ENCODE measurements at regions not wholly inside any gene's neighbourhood (a gene's known extent, or its start where the extent isn't known, plus 50 kb on each side); places are given as distances from the start of the nearest gene placed in this dataset.

DNA sequence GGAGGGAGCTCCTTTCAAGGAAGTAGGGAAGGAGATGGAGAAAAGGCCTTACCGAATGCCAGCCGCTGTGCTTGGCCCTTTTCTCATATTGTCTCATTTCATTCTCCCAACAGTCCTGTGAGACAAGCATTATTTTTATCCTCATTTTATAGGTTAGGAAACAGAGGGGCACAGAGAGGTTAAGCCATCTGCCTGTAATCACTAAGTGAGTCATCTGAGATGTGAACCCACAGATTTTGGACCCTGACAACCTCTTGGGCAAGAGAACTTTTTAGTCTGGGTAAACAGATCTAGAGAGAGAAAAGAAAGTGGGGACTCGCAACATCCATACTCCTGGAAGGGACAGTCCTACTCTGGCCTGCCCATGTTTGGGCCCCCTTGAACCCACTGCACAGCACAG, 91.7 kb upstream of the LCLAT1 start:
- Histone ChIP-seq H3K4me1 (ENCODE audit: control insufficient read depth, low read length) (no peaks in the 10 kb centered on the region), H3K79me2 (ENCODE audit: control insufficient read depth, low read length) (no peaks in the 10 kb centered on the region), H3K9me2 (replicated peaks; ENCODE audit: control insufficient read depth, low read length) (no peaks in the 10 kb centered on the region), H3K4me3 (ENCODE audit: low read length) (no peak overlapping the region), H3K27me3 (ENCODE audit: control insufficient read depth, low read length) (no peaks in the 10 kb centered on the region), H3F3A (ENCODE audit: control insufficient read depth, insufficient read depth) (no peaks in the 10 kb centered on the region), H3K27ac (ENCODE audit: low read depth, low read length) (no peak overlapping the region), H3K4me2 (ENCODE audit: low read length) (no peak overlapping the region), H4K20me1 (ENCODE audit: control insufficient read depth, insufficient read depth, low read depth, low read length) (no peaks in the 10 kb centered on the region), H3K36me3 (ENCODE audit: control insufficient read depth, low read length) (no peaks in the 10 kb centered on the region), H3K9me3 (ENCODE audit: control insufficient read depth, insufficient read depth, low read length) (no peaks in the 10 kb centered on the region)
- TF ChIP-seq EZH2phosphoT487 (IDR thresholded peaks at IDR 0.05; ENCODE audit: borderline replicate concordance, low read length), result no peak
- TF ChIP-seq, protein P1, sequence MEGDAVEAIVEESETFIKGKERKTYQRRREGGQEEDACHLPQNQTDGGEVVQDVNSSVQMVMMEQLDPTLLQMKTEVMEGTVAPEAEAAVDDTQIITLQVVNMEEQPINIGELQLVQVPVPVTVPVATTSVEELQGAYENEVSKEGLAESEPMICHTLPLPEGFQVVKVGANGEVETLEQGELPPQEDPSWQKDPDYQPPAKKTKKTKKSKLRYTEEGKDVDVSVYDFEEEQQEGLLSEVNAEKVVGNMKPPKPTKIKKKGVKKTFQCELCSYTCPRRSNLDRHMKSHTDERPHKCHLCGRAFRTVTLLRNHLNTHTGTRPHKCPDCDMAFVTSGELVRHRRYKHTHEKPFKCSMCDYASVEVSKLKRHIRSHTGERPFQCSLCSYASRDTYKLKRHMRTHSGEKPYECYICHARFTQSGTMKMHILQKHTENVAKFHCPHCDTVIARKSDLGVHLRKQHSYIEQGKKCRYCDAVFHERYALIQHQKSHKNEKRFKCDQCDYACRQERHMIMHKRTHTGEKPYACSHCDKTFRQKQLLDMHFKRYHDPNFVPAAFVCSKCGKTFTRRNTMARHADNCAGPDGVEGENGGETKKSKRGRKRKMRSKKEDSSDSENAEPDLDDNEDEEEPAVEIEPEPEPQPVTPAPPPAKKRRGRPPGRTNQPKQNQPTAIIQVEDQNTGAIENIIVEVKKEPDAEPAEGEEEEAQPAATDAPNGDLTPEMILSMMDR (IDR thresholded peaks at IDR 0.05; ENCODE audit: low read depth, low read length, poor library complexity, severe bottlenecking), result no peak

DNA sequence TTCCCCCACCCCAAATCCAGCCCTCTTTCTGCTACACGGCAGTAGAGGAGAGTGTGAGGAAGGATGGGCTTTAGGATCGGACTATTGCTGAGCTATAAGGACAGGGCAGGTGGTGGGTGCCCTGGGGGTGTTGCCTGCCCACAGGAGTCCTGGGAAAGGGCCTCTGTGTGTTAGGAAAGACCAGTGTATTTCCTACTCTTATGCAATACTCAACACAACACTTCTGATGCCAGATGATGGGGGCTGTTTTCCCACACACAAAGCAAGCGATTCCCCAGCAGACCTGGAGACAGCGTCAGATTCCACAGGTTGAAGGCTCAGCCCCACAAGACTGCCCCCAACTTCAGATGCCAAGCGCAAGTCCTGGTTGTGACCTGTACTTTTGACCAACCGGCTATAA, 91.0 kb upstream of the LCLAT1 start:
- TF ChIP-seq, protein P1 (IDR thresholded peaks at IDR 0.05; ENCODE audit: low read depth, low read length, poor library complexity, severe bottlenecking), result no peak
- TF ChIP-seq EZH2phosphoT487 (IDR thresholded peaks at IDR 0.05; ENCODE audit: borderline replicate concordance, low read length), result no peak
- no peaks in the 10 kb centered on the region for H3K27me3 ChIP-seq (ENCODE audit: control insufficient read depth, low read length)

GRCh38 chr2:30356776-30357175, 90.3 kb upstream of the LCLAT1 start:
- no peak overlapping the region for H3K4me2 ChIP-seq (ENCODE audit: low read length)
- H3K9me3 ChIP-seq (ENCODE audit: control insufficient read depth, insufficient read depth, low read length), result no peaks in the 10 kb centered on the region
- H4K20me1 ChIP-seq (ENCODE audit: control insufficient read depth, insufficient read depth, low read depth, low read length), result no peaks in the 10 kb centered on the region
- H3K79me2 ChIP-seq (ENCODE audit: control insufficient read depth, low read length), result no peaks in the 10 kb centered on the region
- H3K27me3 ChIP-seq (ENCODE audit: control insufficient read depth, low read length), result no peaks in the 10 kb centered on the region
- TF ChIP-seq, protein P1 (IDR thresholded peaks at IDR 0.05; ENCODE audit: low read depth, low read length, poor library complexity, severe bottlenecking), result no peak
- no peak for TF ChIP-seq EZH2phosphoT487 (IDR thresholded peaks at IDR 0.05; ENCODE audit: borderline replicate concordance, low read length)
- no peak overlapping the region for H3K4me3 ChIP-seq (ENCODE audit: low read length)
- no peaks in the 10 kb centered on the region for H3K36me3 ChIP-seq (ENCODE audit: control insufficient read depth, low read length)
- no peak overlapping the region for H3K27ac ChIP-seq (ENCODE audit: low read depth, low read length)
- H3F3A ChIP-seq (ENCODE audit: control insufficient read depth, insufficient read depth), result no peaks in the 10 kb centered on the region
- H3K4me1 ChIP-seq (ENCODE audit: control insufficient read depth, low read length), result peaks cover 2% of the 10 kb centered on the region
- H3K9me2 ChIP-seq (replicated peaks; ENCODE audit: control insufficient read depth, low read length), result no peaks in the 10 kb centered on the region

More for the DNA sequence above, 91.0 kb upstream of the LCLAT1 start:
- H3K27ac ChIP-seq (ENCODE audit: low read depth, low read length), result no peak overlapping the region
- no peaks in the 10 kb centered on the region for H3K4me1 ChIP-seq (ENCODE audit: control insufficient read depth, low read length)
- H3K4me2 ChIP-seq (ENCODE audit: low read length), result no peak overlapping the region
- no peak overlapping the region for H3K4me3 ChIP-seq (ENCODE audit: low read length)
- H3F3A ChIP-seq (ENCODE audit: control insufficient read depth, insufficient read depth), result no peaks in the 10 kb centered on the region
- H4K20me1 ChIP-seq (ENCODE audit: control insufficient read depth, insufficient read depth, low read depth, low read length), result no peaks in the 10 kb centered on the region
- H3K9me3 ChIP-seq (ENCODE audit: control insufficient read depth, insufficient read depth, low read length), result no peaks in the 10 kb centered on the region
- no peaks in the 10 kb centered on the region for H3K79me2 ChIP-seq (ENCODE audit: control insufficient read depth, low read length)
- no peaks in the 10 kb centered on the region for H3K9me2 ChIP-seq (replicated peaks; ENCODE audit: control insufficient read depth, low read length)
- no peaks in the 10 kb centered on the region for H3K36me3 ChIP-seq (ENCODE audit: control insufficient read depth, low read length)

DNA sequence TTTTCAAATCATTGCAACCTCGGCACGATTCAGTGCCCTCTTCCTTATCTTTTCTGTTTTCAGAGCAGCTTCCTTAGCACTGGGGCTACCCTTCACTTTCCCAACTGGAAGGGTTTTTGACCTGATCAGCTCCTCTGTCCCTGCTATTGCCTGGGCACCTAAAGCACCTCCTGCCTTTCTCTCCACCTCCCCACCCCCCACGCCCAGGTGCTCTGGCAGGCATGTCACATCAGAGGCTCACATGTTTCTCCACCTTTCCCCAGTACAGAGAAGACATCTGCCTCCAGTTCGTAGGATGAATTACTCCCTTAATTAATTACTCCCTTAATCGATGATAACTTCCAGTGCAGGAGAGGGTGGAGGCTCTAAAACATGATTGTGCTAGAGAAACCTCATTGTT, 88.7 kb upstream of the LCLAT1 start:
- H3K9me3 ChIP-seq (ENCODE audit: control insufficient read depth, insufficient read depth, low read length), result no peaks in the 10 kb centered on the region
- H3K79me2 ChIP-seq (ENCODE audit: control insufficient read depth, low read length), result no peaks in the 10 kb centered on the region
- H3F3A ChIP-seq (ENCODE audit: control insufficient read depth, insufficient read depth), result no peaks in the 10 kb centered on the region
- H3K9me2 ChIP-seq (replicated peaks; ENCODE audit: control insufficient read depth, low read length), result no peaks in the 10 kb centered on the region
- H3K36me3 ChIP-seq (ENCODE audit: control insufficient read depth, low read length), result no peaks in the 10 kb centered on the region
- no peak overlapping the region for H3K27ac ChIP-seq (ENCODE audit: low read depth, low read length)
- H3K4me2 ChIP-seq (ENCODE audit: low read length), result no peak overlapping the region
- H4K20me1 ChIP-seq (ENCODE audit: control insufficient read depth, insufficient read depth, low read depth, low read length), result no peaks in the 10 kb centered on the region
- no peak for TF ChIP-seq EZH2phosphoT487 (IDR thresholded peaks at IDR 0.05; ENCODE audit: borderline replicate concordance, low read length)
- TF ChIP-seq, protein P1 (IDR thresholded peaks at IDR 0.05; ENCODE audit: low read depth, low read length, poor library complexity, severe bottlenecking), result no peak
- H3K4me1 ChIP-seq (ENCODE audit: control insufficient read depth, low read length), result peaks cover 9% of the 10 kb centered on the region
- H3K27me3 ChIP-seq (ENCODE audit: control insufficient read depth, low read length), result peaks cover 6% of the 10 kb centered on the region
- H3K4me3 ChIP-seq (ENCODE audit: low read length), result no peak overlapping the region

All from DOHH2 (cell line).